A673 (cell line): ENCODE measurements at regions not wholly inside any gene's neighbourhood (a gene's known extent, or its start where the extent isn't known, plus 50 kb on each side); places are given as distances from the start of the nearest gene placed in this dataset.

Experiments
- BruUV-seq: library from RNA; stranded (reverse); fragments of 400-500 nt; replicated peaks from 2 replicates; lab custom pipeline; 2021; lab: Mats Ljungman, UMichigan
- CTCF ChIA-PET: fragments of 300-600 bp; sonication (Branson Sonifier 250); formaldehyde crosslinking; loops from one replicate; lab custom pipeline; 2022; ENCODE audit warnings: antibody characterized with exemption; lab: Charles Lee
- POLR2A ChIA-PET: fragments of 300-600 bp; sonication (Branson Sonifier 250); formaldehyde crosslinking; loops from one replicate; lab custom pipeline; 2022; ENCODE audit warnings: antibody characterized with exemption; ENCODE audit not compliant: low non-redundant PET; lab: Charles Lee
- DNase-seq: peaks from one replicate; pipeline ENCODE4 v3.0.0-alpha.2; 2015; ENCODE audit warnings: low spot score
- H3K27ac ChIP-seq: fragments of 200-600 bp; sonication (generic); 2 replicates; pipeline ENCODE4 v1.5.1; 2016; ENCODE audit warnings: mixed run types, low read depth, mild to moderate bottlenecking, mixed read lengths, antibody characterized with exemption, low read length; ENCODE audit not compliant: poor library complexity, severe bottlenecking
- H3K27me3 ChIP-seq: fragments of 200-600 bp; sonication (generic); replicated peaks from 2 replicates; pipeline ENCODE4 v1.6.1; 2017; ENCODE audit warnings: mixed run types, low read depth, mild to moderate bottlenecking, mixed read lengths, antibody characterized with exemption, low read length; ENCODE audit not compliant: insufficient read depth, poor library complexity
- H3K36me3 ChIP-seq: fragments of 200-600 bp; sonication (generic); 2 replicates; pipeline ENCODE4 v1.6.1; 2016; ENCODE audit warnings: mixed run types, mild to moderate bottlenecking, mixed read lengths, antibody characterized with exemption, low read length; ENCODE audit not compliant: insufficient read depth, poor library complexity, severe bottlenecking
- H3K4me1 ChIP-seq: fragments of 200-600 bp; sonication (generic); 2 replicates; pipeline ENCODE4 v1.6.1; 2017; ENCODE audit warnings: mixed run types, mild to moderate bottlenecking, mixed read lengths, antibody characterized with exemption, low read length; ENCODE audit not compliant: insufficient read depth, poor library complexity, severe bottlenecking
- H3K4me3 ChIP-seq: fragments of 200-600 bp; sonication (generic); 2 replicates; pipeline ENCODE4 v1.5.1; 2016; ENCODE audit warnings: low read depth, mixed run types, mild to moderate bottlenecking, mixed read lengths, low read length; ENCODE audit not compliant: poor library complexity, severe bottlenecking
- H3K9me3 ChIP-seq: fragments of 200-600 bp; sonication (generic); 2 replicates; pipeline ENCODE4 v1.6.1; 2016; ENCODE audit warnings: mixed run types, low read depth, mild to moderate bottlenecking, mixed read lengths, antibody characterized with exemption, low read length; ENCODE audit not compliant: poor library complexity, severe bottlenecking
- EZH2 ChIP-seq: fragments of 200-600 bp; sonication (generic); IDR thresholded peaks from 2 replicates; pipeline ENCODE4 v1.6.1; 2017; ENCODE audit warnings: borderline replicate concordance, low read depth, mild to moderate bottlenecking, mixed read lengths, antibody characterized with exemption, low read length; ENCODE audit not compliant: poor library complexity, severe bottlenecking
- intact Hi-C: fragments of 100-400 bp; cut with micrococcal nuclease; formaldehyde crosslinking; loops from one replicate; pipeline ENCODE4 v1.10.0; 2022; ENCODE audit not compliant: unreplicated experiment
- TF ChIP-seq, protein P1 (sequence below): fragments of 300-800, 200-600 bp; sonication (generic); conservative IDR thresholded peaks from 2 replicates; pipeline ENCODE4 v1.5.1; 2017; ENCODE audit warnings: low read depth, mild to moderate bottlenecking, antibody characterized with exemption, low read length, moderate library complexity, mixed read lengths

- Histone ChIP-seq H3K27ac (no peak overlapping the region), H3K27me3 (no peaks in the 10 kb centered on the region), H3K4me1 (peaks cover 3% of the 10 kb centered on the region), H3K4me3 (no peak overlapping the region), H3K9me3 (no peaks in the 10 kb centered on the region), H3K36me3 (no peaks in the 10 kb centered on the region)
- CTCF ChIA-PET: no interaction called here
- intact Hi-C loops: no loop called here
- no peak for TF ChIP-seq EZH2
- TF ChIP-seq, protein P1, sequence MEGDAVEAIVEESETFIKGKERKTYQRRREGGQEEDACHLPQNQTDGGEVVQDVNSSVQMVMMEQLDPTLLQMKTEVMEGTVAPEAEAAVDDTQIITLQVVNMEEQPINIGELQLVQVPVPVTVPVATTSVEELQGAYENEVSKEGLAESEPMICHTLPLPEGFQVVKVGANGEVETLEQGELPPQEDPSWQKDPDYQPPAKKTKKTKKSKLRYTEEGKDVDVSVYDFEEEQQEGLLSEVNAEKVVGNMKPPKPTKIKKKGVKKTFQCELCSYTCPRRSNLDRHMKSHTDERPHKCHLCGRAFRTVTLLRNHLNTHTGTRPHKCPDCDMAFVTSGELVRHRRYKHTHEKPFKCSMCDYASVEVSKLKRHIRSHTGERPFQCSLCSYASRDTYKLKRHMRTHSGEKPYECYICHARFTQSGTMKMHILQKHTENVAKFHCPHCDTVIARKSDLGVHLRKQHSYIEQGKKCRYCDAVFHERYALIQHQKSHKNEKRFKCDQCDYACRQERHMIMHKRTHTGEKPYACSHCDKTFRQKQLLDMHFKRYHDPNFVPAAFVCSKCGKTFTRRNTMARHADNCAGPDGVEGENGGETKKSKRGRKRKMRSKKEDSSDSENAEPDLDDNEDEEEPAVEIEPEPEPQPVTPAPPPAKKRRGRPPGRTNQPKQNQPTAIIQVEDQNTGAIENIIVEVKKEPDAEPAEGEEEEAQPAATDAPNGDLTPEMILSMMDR: no peak
- DNase-seq: no peak
- POLR2A ChIA-PET: no interaction called here
- no TSS peak for BruUV-seq
Observed at GRCh38 chr7:17083392-17084165, 201.8 kb upstream of the AGR3 start.

DNA sequence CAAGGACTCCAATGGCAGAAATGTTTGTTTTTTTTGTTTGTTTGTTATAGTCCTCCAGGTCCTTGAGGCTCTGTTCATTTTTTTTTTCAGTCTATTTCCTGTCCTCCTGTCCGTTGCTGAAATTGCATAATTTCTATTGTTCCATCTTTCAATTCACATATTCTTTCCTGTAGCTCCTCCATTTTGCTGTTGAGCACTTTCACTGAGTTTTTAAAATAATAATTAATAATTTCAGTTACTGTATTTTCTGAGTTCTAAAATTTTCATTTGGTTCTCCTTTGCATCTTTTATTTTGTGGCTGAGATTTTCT is 202.3 kb upstream of the AGR3 start:
- no peaks in the 10 kb centered on the region for H3K36me3 ChIP-seq
- POLR2A ChIA-PET: no interaction called here
- DNase-seq: no peak
- TF ChIP-seq, protein P1: no peak
- no peak for TF ChIP-seq EZH2
- H3K4me3 ChIP-seq: no peak overlapping the region
- peaks cover under 1% of the 10 kb centered on the region for H3K4me1 ChIP-seq
- H3K9me3 ChIP-seq: no peaks in the 10 kb centered on the region
- H3K27ac ChIP-seq: no peak overlapping the region
- no peaks in the 10 kb centered on the region for H3K27me3 ChIP-seq
- BruUV-seq: no TSS peak
- intact Hi-C loops: no loop called here
- CTCF ChIA-PET: no interaction called here

DNA sequence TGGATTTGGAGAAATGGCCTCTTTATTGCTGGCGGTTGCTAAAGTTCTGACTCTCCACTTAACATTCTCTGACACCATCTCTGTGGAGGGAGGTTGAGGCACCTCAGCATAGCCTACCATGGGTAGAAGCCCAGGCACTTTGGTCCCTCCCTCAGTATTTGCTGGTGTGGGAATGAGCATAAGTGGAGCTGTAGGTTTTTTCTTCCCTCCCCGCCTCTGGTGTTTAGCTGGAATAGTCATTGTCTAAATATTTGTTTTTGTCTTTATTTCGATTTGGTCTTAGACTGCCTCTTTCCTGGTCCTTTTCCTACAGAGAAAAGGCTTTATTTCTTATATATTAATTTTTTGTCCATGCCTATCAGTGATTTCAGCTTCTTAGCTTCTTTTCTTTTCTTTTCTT is 203.4 kb upstream of the AGR3 start:
- no peak overlapping the region for H3K27ac ChIP-seq
- no peaks in the 10 kb centered on the region for H3K36me3 ChIP-seq
- POLR2A ChIA-PET: no interaction called here
- intact Hi-C loops: no loop called here
- no peak for TF ChIP-seq EZH2
- TF ChIP-seq, protein P1: no peak
- no TSS peak for BruUV-seq
- CTCF ChIA-PET: no interaction called here
- H3K4me3 ChIP-seq: no peak overlapping the region
- no peak for DNase-seq
- H3K9me3 ChIP-seq: no peaks in the 10 kb centered on the region
- no peaks in the 10 kb centered on the region for H3K4me1 ChIP-seq
- H3K27me3 ChIP-seq: no peaks in the 10 kb centered on the region
